ENCODE measurements at regions not wholly inside any gene's neighbourhood (a gene's known extent, or its start where the extent isn't known, plus 50 kb on each side); places are given as distances from the start of the nearest gene placed in this dataset.
"Not testable (repeated sequence)": the region's sequence is repeated elsewhere in the genome, so short reads cannot be mapped to it uniquely, and the experiment has no call there.

DNA sequence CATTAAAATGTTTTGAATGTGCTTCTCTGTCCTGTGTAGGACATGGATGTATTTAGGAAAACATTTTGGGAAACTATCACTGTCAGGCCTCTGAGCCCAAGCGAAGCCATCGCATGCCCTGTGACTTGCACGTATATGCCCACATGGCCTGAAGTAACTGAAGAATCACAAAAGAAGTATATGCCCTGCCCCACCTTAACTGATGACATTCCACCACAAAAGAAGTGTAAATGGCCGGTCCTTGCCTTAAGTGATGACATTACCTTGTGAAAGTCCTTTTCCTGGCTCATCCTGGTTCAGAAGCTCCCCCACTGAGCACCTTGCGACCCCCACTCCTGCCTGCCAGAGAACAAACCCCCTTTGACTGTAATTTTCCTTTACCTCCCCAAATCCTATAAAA, 191.1 kb upstream of the MEIS1 start:
- not testable (repeated sequence) for DNase-seq

DNA sequence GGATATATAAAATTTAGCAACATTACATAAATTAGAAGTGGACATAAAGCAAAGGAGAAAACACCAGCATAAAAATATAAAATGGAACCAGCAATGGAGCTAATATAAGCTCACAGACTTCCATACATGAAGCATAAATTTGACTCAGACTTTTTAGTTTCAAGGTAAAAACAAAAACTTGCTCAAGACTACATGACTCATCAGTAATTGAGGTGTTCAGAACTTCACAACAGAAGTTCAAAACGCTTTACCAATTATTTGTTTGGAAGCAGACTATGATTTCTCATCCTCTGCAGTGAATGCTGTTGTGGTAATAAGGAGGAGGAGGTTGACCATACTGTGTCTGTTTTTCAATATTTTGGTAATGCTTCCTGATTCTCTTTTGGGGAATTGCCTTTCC, 192.0 kb upstream of the MEIS1 start:
- DNase-seq, result not testable (repeated sequence)

DNA sequence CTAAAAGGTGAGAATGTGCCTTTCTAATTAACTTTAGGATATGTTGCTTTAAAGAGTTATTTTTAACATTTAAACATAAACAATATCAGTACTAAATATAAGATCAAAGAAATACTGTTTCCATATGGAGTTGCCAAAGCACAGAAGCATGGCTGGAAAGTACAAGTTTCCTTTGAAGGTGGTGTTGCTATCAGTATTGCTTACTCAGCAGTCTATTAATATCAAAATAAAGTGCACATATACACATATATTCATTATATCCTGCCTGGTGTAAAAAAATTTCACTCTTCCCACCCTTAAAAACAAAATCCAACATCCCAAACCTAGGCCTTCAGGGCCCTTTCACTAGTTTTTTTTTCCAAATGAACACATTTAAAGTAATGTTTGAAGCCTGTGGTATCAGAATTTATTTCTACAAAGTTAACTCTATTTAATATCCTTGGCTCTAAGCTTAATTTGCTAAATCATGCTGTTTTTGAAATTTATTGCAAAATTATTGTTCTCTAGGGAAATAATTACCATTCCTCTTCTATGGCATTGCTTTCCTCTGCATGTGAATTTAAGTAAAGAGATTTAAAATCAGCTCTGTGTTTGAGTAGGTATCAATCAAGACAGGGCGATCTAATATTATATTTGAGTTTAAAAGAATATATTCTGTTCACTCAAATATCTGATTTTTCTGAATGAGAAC, 192.7 kb upstream of the MEIS1 start:
- no peak for DNase-seq

DNA sequence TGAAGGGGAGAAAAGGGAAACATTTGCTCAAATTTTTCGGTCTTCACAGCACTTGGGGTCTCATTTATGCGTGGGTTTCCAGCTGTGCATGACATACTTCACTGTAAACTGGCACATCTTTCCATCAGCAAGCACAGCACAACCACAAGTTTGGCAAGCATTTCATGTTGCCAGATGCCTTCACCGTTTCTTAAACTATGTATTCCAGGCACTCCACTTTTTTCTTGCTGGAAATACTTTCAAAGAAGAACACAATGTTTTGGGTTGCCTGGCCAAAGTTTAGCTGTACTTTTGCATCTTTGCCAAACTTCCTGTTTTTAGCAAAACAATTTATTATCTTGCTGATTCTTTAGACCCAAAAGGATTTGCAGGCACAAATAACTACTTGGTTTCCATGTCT, 194.6 kb upstream of the MEIS1 start:
- peak in 9 of 58 donors; percentile 3 to 59 (median 12) for DNase-seq

DNA sequence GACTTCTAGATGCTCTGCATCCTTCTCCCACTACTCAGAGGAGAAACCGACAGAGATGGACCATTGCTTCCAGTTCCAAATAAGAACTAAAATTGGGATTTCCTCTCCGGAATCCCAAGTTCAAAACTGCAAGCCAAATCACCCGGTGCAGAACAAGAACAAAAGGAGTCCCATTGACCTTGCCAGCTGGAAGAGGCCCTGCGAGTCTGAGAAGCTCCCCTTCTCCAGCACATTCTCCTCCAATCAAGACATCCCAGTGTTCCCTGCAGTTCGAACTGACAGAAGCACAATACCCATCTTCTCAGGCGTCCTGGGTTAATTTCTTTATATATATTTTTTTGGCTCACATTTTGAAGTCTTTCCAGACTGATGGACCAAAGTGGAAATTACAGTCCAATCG, 195.3 kb upstream of the MEIS1 start:
- DNase-seq, result peak in 16 of 58 donors; percentile 1 to 54 (median 10)

DNA sequence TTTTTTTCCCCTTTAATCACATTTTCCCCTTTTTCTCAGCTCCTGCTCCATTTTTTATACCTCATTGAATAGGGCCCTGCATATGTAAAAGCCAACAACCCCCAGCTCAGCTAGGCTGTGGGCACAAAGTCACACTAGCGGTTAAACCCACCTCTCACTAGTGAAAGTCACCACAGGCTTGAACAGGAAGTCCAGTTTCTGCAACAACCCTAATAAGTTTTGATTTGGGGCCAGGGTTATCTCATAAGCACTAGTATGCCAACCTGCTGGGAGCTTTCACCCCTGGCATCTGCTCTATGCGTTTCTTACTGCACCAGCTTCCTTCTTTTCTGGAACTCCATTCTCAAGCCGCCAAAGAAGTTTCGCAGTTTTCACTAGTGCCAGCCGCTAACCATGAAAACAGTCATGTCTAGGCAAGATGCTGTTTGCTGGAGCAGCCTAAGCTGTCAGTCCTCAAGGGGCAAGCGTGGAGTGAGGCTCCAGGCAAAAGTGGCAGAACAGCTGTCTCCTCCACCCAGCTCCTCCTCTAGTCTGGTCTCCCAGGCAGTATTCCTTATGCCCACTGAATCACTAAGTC, 197.0 kb upstream of the MEIS1 start:
- DNase-seq, result peak in 1 of 58 donors; percentile 2

- DNase-seq, result no peak
These were observed 197.8 kb upstream of the MEIS1 start for GRCh38 chr2:66236816-66237802.

- no peak for DNase-seq
These were observed 198.7 kb upstream of the MEIS1 start for GRCh38 chr2:66236067-66236685.

- DNase-seq, result no peak
These were observed 199.5 kb upstream of the MEIS1 start for GRCh38 chr2:66235428-66235827.

GRCh38 chr2:66233981-66234380, 200.9 kb upstream of the MEIS1 start:
- DNase-seq, result no peak

- no peak for DNase-seq
These were observed 206.8 kb upstream of the MEIS1 start for GRCh38 chr2:66228128-66228547.

GRCh38 chr2:66217039-66217585, 217.8 kb upstream of the MEIS1 start:
- DNase-seq, result no peak

DNA sequence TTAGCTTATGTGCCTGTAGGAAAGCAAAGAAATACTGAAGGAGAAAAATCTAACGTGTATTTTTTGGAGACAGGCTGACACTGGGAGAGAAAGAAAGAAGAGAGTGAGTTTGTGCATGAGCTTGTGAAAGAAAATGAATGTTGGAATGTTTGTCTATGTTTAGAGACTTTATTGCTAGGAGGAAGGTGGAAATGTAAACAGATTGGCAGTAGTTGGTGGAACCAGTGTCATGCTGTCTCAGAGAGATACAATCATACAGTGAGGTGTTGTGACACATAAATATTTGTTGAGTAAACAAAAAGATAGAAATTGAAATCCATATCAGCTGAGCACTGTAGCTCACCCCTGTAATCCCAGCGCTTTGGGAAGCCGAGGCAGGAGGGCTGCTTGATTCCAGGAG, 222.2 kb upstream of the MEIS1 start:
- no peak for DNase-seq

GRCh38 chr2:66202586-66202985, 232.3 kb upstream of the MEIS1 start:
- no peak for DNase-seq

DNA sequence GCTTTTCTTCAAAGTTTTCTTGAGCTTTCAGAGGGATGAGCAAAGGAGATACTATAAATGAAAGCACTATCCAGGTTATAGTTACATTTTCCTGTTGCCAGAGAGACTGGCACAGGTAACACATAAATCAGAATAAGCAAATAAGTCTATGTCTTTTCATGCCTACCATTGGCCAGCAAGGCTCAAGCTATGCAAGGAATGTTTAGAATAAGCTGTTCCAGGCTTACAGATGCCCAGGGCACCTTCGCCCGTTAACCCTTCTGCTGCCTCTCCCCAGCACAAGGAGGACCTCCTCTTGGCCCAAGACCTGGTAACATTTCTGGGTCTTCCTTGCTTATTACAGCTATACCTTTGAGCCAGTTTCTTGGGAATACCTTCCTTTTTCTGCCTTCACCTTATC, 233.7 kb upstream of the MEIS1 start:
- no peak for DNase-seq

- no peak for DNase-seq
These were observed 236.1 kb upstream of the MEIS1 start for GRCh38 chr2:66198873-66199272.

DNA sequence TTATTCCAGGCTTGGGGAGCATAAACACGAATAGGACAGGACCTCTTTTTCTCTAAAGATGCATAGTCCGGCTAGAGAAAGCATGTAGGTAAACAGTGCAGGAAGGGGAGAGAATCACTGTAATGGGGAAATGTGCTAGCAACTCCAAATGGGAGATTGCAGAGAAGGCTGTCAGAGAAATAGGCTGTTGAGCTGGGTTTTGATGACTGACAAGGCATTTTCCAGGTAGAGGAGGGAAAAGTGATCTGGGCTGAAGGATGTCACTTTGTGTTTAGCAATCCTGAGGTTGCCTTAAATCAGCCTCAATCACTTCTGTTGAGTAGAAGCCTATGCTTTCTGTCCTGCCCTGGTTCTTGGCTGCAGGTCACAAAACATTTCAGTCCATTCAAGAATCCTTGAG, 242.0 kb upstream of the MEIS1 start:
- no peak for DNase-seq

GRCh38 chr2:66191311-66191710, 243.6 kb upstream of the MEIS1 start:
- DNase-seq, result no peak

- no peak for DNase-seq
These were observed 245.4 kb upstream of the MEIS1 start for GRCh38 chr2:66189553-66189952.

- no peak for DNase-seq
These were observed 248.4 kb upstream of the MEIS1 start for GRCh38 chr2:66186537-66186936.

DNA sequence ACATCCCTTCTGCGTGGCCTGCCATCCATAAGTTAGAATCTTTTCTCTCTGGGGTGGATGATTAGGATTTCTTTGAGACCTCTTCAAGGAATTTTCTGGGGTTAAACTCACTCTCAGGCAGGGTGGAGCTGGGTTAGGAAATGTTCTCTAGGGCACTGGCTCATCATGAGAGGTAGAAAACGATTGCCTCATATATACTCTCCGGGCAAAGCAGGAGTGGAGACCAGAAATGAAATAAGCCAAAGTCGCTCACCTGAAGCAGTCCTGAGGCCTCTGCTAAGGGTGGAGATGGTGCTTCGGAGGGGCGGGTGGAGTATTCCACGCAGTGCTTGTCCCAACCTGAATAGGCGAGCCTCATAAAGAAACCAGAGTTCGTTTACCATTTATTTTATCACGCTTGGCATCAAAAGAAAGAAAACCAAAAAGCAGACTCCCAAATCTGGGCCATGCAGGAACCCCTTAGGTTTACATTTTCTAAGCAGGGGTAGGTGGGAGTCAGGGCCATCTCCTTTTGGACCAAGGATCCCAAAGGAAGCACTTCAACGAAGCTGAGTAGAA, 249.3 kb upstream of the MEIS1 start:
- no peak for DNase-seq

Data from anterior cingulate cortex (tissue), 58 donors.